ENCODE measurements at regions not wholly inside any gene's neighbourhood (a gene's known extent, or its start where the extent isn't known, plus 50 kb on each side); places are given as distances from the start of the nearest gene placed in this dataset.

DNA sequence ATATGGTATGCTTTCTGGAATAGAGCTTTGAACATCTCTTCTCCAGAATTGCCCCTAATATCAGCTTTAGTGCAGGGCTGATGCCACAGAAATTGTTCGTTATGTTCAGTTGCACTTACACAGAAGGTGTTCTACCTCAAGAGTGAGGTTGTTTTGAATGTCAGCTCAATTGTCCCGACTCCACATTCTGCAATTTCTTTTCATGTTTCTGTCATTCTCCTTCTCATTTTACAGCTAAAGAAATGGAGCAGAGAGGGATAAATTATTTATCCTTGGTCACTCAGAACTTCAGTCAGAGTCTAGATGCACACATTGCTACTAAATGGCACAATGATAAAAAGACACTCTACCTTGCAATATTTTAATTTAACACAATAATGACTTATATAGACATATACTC, 137.0 kb upstream of the CCN2 start:
- no peak for DNase-seq

DNA sequence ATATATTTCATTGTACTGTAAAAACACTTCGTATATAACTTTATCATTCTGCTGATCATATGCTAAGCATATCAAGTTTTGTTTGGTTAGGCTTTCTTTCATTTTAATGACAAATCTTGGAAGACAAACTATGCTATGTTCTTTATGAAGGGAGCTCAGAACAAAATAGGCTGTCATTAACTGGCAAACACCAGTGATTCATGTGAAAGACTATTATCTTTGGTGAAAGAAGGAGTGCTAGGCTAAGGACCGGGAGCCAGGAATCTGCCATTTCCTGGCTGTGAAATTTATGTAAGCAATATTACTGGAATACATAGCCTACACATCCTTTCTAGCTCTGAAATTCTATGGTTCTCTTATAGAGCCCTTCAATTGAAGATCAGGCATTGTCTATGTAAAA, 136.2 kb upstream of the CCN2 start:
- DNase-seq: no peak

DNA sequence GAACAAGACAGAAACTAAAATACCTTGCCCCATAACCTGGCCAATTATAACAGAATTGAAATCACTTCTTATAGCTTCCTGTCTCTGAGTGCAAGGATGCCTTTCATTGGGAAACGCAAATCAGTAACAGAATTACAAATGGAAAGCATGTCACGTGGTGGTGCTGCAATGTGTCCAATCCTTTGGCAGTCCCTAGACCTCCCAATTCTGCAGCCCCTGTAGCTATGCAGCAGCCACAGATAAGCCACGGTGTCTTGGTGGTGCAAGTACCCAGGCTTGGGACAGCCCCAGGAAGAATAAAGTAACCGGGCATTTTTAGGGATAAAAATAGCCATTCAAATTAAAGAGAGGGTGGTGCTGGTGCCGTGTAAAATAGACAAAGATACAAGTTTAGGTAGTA, 134.6 kb upstream of the CCN2 start:
- no peak for DNase-seq

GRCh38 chr6:132084811-132085509, 133.8 kb upstream of the CCN2 start:
- DNase-seq: no peak

DNA sequence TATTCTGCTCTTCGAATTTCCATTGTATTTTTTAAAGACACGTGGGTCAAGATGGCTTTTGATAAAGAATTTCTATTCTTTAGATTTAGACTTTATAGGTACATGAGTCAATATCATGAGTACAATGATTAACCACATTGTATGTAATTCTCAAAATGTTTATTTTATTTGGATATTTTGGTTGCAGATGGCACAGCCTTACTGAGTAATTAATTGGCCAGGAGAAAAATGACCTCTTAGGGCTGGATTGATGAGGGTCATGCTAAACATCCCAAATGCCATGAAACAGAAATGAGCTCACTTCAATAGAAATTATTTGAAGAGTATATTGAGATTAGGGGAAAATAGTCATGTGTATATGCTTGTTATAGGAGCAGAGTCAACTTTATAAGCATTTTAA, 131.2 kb upstream of the CCN2 start:
- DNase-seq: no peak

DNA sequence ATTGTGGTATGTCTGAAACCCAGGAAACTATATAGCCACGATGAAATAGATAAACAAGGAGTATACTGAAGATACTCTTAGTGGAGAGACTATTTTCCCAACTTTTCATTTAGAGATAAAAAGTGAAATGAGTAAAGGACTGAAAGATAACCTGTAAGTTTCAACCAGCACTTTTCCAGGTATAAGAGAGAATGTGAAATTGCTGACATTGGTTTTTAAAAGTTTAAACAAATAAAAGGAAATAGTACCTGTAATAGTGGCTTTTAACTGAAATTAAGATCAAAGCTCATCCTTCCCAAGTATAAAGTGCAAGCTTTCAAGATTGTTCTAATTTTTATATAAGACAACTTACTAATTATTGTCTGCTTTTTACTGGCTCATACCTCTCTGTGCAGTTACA, 130.2 kb upstream of the CCN2 start:
- DNase-seq: no peak

DNA sequence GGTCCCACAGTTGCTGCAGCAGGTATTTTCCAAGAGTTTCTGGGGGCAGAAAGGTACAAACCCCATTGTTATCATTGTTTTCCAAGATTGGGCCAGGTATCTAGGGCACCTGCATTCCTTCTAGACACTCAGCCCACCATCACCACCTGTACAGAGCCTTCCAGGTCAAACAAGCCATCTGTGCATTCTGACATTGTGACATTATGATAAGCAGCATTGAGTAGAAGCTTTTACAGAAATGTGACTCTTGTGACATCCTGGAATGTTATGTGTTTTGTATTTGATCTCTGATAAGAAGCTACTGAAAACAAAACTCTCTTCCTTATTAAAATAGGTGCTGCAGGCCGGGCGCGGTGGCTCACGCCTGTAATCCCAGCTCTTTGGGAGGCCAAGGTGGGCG, 128.1 kb upstream of the CCN2 start:
- no peak for DNase-seq

DNA sequence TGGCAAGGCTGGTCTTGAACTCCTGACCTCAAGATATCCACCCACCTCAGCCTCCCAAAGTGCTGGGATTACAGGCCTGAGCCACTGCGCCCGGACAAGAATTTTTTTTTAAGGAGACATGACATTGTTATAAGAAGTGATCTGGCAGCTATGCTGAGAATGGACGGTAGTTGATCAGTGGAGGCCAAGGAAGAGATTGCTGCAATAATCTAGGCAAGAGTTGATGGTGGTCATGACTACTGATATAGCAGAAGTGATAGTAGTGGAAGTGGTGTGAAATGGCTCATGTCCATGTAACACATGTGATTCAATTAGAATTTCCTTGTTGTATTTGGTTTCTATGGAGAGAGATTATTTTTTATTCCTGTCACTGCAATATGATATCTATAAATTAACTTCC, 125.3 kb upstream of the CCN2 start:
- DNase-seq: no peak

GRCh38 chr6:132072831-132073230, 121.7 kb upstream of the CCN2 start:
- no peak for DNase-seq

DNA sequence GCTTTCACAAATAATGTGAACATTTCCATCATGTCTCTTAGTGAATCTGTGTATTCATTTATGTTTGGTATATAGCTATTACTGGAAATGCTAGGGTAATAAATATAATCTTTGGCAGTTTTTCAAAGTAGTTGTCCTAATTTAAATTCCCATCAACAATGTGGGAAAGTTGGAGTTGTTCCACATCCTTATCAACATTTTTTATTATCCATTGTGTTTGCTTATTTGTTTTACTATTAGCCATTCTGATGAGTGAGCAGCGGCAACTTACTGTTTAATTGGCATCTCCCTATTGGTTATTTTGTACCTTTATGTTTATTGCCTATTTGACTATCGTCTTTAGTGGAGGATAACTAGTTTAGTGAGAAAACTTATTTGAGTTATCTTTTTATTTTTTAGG, 121.1 kb upstream of the CCN2 start:
- no peak for DNase-seq

GRCh38 chr6:132070356-132070755, 119.2 kb upstream of the CCN2 start:
- DNase-seq: no peak

DNA sequence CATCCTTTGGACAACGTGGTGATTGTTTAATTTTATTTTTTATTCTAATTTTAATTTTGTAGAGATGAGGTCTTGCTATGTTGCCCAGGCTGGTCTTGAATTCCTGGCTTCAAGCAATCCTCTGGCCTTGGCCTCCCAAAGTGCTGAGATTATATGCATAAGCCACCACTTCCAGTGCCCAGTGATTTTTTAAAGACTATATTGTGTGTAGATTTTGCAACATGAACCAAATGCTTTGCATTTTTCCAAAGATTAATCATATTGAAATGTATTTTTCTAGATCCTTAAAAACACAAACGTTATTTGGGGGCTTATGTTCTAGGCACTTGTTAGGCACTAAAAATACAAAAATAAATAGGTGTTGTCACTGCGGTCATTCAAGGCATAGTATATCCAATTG, 117.6 kb upstream of the CCN2 start:
- DNase-seq: no peak

GRCh38 chr6:132067286-132067685, 116.1 kb upstream of the CCN2 start:
- no peak for DNase-seq

DNA sequence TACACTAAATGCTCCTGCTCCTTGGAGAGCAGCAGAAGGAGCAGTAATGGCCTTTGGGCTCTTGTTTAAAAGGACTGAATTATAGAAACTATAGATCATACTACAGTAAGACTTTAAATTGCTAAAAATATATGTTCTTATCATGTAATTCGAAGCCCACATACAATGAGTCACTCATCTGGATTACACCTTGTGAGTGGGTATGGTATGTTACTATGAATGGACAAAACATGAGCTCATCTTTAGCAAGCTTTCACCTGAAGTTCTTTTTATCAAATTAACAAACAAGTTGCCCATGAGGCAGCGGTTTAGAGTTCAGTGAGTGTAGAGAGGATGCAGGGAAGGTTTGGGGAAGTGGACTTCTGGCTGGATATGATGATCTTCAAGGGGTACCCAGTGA, 114.4 kb upstream of the CCN2 start:
- no peak for DNase-seq

- no peak for DNase-seq
Observed at GRCh38 chr6:132063738-132064137, 112.6 kb upstream of the CCN2 start.

- DNase-seq: no peak
Observed at GRCh38 chr6:132063204-132063603, 112.0 kb upstream of the CCN2 start.

GRCh38 chr6:132062626-132063025, 111.5 kb upstream of the CCN2 start:
- DNase-seq: no peak

- DNase-seq: no peak
Observed at GRCh38 chr6:132061381-132061780, 110.2 kb upstream of the CCN2 start.

DNA sequence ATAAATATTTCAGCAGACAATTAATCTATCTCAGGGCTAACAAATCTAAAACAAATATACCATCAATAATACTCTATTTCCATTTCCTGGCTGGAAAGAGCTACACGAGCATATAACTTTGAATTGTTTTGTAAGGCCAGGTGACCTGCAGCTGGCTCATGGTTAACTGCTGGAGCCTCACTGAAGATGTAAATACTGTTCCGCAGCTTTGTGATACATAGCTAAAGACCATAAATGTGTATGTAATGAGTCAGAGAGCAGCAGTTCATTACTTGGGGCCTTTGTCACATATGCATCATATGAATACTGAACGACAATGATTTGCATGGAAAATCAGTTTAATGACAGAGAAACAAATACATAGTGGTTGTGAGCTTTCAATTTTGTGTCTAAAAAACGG, 109.4 kb upstream of the CCN2 start:
- DNase-seq: no peak

GRCh38 chr6:132058975-132059374, 107.8 kb upstream of the CCN2 start:
- no peak for DNase-seq

DNA sequence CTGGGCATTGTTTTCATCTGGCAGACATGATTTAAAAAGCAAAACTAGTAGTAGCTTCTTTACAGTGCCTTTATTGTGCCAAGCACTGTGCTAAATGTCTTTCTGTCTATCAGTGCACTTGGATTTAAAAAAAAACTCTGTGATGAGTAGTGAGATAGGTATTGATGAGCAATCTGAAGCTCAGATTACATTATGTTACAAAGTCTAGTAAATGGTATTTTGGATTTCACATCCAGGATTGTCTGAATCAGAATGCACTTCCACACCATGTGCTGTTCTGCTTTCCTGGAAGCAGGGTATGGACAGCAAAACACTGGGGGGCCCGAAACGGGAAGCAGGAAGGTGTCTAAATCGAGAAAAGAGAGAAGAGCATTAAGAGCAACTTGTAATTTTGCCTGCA, 103.4 kb upstream of the CCN2 start:
- no peak for DNase-seq

GRCh38 chr6:132053511-132053910, 102.3 kb upstream of the CCN2 start:
- DNase-seq: no peak

DNA sequence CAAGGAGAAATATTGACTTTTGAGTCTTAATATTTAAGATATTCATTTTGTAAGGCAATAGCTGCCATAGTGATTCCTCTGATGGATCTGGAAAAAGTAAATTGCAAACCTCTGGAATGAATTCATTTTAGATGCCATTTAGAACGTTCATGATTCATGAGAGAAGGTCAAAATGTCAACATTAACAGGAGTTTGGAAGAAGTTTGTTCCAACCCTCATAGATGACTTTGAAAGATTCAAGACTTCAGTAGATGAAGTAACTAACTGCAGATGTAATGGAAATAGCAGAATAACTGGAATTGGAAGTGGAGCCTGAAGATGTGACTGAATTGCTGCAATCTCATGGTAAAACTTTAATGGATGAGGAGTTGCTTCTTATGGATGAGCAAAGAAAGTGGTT, 100.9 kb upstream of the CCN2 start:
- no peak for DNase-seq

- no peak for DNase-seq
Observed at GRCh38 chr6:132045877-132046276, 94.7 kb upstream of the CCN2 start.

- DNase-seq: no peak
Observed at GRCh38 chr6:132043148-132043547, 92.0 kb upstream of the CCN2 start.

DNA sequence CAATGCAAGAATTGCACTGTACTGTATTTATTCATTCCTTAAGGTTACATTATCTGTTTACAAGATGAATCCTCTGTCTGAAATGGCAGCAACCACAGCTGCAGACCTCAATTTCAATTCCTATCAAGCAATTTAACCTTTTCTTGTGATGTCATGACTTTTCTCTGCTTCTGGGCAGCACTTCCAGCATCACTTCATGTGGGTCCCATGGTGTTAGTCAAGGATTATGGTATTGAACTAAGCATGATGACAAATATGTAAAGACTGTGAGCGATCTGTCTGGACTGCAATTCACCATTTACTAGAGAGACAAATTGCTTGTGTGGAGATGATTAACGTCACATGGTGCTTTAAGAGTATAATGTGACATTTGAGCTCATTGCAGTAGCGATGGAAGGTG, 90.5 kb upstream of the CCN2 start:
- no peak for DNase-seq

Measured in GOT3 (cell line).